Fibroblast of pulmonary artery (primary cell): ENCODE measurements at regions not wholly inside any gene's neighbourhood (a gene's known extent, or its start where the extent isn't known, plus 50 kb on each side); places are given as distances from the start of the nearest gene placed in this dataset.

Experiments
- DNase-seq: peaks from one replicate; pipeline ENCODE4 v3.0.0-alpha.2; 2010; ENCODE audit warnings: low read depth
- H3K4me3 ChIP-seq: replicated peaks from 2 replicates; pipeline ENCODE4 v1.5.1; 2011; ENCODE audit warnings: low read depth, mild to moderate bottlenecking, control low read depth, low read length, moderate library complexity
- CTCF ChIP-seq: IDR thresholded peaks from 2 replicates; pipeline ENCODE4 v1.5.1; 2011; ENCODE audit warnings: mild to moderate bottlenecking, control low read depth, low read length, inconsistent platforms; ENCODE audit errors: missing control alignments

GRCh38 chr9:109916316-109916715, 136.3 kb downstream of the PALM2AKAP2 start:
- DNase-seq, result no peak
- TF ChIP-seq CTCF, result no peak
- no peak overlapping the region for H3K4me3 ChIP-seq

- DNase-seq, result no peak
- no peak for TF ChIP-seq CTCF
- no peak overlapping the region for H3K4me3 ChIP-seq
Observed at GRCh38 chr9:109918339-109919163, 138.6 kb downstream of the PALM2AKAP2 start.

- no peak overlapping the region for H3K4me3 ChIP-seq
- TF ChIP-seq CTCF, result no peak
- no peak for DNase-seq
Observed at GRCh38 chr9:109919736-109920408, 139.9 kb downstream of the PALM2AKAP2 start.

GRCh38 chr9:109922617-109923470, 142.8 kb downstream of the PALM2AKAP2 start:
- H3K4me3 ChIP-seq, result no peak overlapping the region
- DNase-seq, result no peak

GRCh38 chr9:109923471-109923760, 143.4 kb downstream of the PALM2AKAP2 start:
- no peak for TF ChIP-seq CTCF
- no peak for DNase-seq
- no peak overlapping the region for H3K4me3 ChIP-seq

More at GRCh38 chr9:109922617-109923470, 142.8 kb downstream of the PALM2AKAP2 start:
- TF ChIP-seq CTCF, result no peak

GRCh38 chr9:109923806-109924205, 143.8 kb downstream of the PALM2AKAP2 start:
- DNase-seq, result no peak
- no peak overlapping the region for H3K4me3 ChIP-seq
- TF ChIP-seq CTCF, result no peak
